Stimulated activated CD8-positive, alpha-beta memory T cell treated with anti-CD3 and anti-CD28 coated beads, Interleukin-4, amount 100 ng/mL, for 4 hours (primary cell): ENCODE measurements at regions not wholly inside any gene's neighbourhood (a gene's known extent, or its start where the extent isn't known, plus 50 kb on each side); places are given as distances from the start of the nearest gene placed in this dataset.

ENCODE experiments used
- DNase-seq, 2 donors: peaks; one replicate each; pipeline ENCODE4 v3.0.0-alpha.2; 2020; ENCODE audit warnings: low read depth in 2 of 2, low spot score in 1 of 2

DNA sequence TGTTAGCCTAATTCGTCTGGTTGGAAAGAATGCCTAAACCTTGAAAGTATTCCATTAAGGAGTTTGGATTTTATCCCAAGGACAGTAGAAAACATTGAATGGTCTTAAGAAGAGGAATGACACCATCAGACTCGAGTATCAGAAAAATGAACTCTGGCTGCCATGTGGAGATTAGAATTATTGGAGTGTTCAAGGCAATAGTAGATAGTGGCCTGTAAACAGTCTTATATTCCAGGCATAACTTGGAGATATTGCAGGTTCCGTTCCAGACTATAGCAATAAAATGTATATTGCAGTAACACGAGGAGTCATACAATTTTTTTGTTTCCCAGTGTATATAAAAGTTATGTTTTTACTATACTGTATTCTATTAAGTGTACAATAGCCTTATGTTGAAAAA lies 130.9 kb downstream of the GDAP2 start:
- no peak for DNase-seq

DNA sequence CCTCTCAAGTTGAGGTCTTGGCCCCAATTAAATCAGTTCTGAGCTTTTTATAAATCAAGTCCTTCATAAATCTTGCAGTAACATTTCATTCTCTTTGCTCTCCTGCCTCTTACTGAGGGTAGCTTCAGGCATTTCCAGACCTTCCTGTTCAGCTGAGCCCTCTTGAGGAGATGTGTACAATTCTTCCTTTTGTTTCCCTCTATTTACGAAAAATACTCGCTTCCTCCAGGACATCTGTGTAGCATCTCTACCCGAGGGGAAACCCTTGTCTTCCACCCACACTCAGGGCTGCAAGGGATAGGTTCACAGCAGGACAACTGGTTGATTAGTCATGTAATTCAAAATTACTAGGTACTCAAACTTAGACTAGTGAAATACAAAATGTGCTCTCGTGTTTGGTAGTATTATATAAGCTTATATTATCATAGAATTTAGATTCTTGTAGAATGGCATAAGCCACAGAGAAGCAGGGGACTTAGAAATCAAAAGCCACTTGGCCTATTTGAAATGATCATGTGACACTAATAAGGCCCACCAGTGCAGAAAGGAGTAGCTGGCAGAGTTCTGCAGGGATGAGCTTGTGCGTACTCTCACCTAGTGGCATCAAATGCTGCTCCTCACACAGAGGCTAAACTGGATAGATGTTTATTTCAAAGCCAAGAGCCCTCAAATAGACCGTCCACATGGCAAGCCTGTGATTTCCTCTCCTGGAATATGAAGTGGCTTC lies 126.7 kb downstream of the GDAP2 start:
- DNase-seq: no peak

- no peak for DNase-seq
Measured at GRCh38 chr1:117803318-117803717, 126.1 kb downstream of the GDAP2 start.

DNA sequence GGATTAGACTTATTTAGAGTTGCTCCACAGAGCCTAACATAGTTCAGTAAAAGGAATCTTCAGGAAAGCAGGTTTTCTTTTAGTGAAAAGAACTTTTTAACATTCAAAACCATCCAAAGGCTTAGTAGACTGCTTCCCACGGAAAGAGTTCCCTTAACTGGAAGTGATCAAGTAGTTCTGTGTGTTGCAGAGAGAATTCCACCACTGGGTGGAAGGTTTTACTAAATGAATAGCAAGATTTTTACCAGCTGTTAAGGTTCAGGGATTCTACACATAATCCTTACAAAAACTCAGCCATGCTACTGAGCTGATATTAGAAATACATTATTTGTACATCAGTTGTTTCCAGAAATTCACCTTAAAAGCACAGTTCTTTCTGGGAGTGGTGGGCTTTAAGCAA lies 119.7 kb downstream of the GDAP2 start:
- DNase-seq: no peak

GRCh38 chr1:117810553-117810952 lies 118.9 kb downstream of the GDAP2 start:
- DNase-seq: no peak

DNA sequence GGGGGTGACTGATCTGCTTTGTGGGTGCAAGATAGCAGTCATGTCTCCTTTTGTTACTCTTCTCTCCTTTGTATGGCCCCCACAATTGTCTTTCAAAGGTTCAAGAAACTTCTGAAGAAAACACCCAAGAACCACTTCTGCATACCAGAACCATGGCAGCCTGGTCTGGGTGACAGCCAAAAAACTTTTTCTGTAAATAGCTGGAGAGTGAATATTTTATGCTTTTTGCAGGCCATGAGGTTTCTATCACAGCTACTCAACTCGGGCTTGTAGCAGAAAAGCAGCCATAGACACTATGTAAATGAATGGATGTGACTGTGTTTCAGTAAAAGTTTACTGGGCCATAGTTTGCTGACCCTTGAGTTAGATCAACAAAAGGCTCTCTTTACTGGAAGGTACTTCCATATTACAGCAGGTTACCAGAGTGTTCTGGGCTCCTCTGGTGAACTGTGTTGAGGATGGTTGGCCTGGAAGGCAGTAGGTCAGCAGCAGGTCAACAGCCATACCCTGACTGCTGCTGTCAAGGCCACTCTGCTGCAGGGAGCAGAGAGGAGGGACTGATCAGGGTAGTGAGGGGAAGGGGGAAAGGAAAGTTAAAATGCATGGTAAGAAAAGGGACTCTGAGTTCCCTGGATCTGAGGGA lies 116.4 kb downstream of the GDAP2 start:
- DNase-seq: no peak
